ENCODE measurements at regions not wholly inside any gene's neighbourhood (a gene's known extent, or its start where the extent isn't known, plus 50 kb on each side); places are given as distances from the start of the nearest gene placed in this dataset.

GRCh38 chr2:16195681-16196070 lies 255.3 kb downstream of the MYCN start:
- TF ChIP-seq CTCF (IDR thresholded peaks at IDR 0.05) (no peak), POLR2AphosphoS5 (IDR thresholded peaks at IDR 0.05) (no peak)
